NCI-H2081 (cell line): ENCODE measurements at regions not wholly inside any gene's neighbourhood (a gene's known extent, or its start where the extent isn't known, plus 50 kb on each side); places are given as distances from the start of the nearest gene placed in this dataset.
A peak's percentile ranks its signal among the peaks of the same experiment; 100 is the strongest.
"Not testable (repeated sequence)": the region's sequence is repeated elsewhere in the genome, so short reads cannot be mapped to it uniquely, and the experiment has no call there.

ENCODE experiments used
- DNase-seq, 2 experiments: peaks; one replicate each; lab custom pipeline; 2025; lab: John Stamatoyannopoulos, UW

DNA sequence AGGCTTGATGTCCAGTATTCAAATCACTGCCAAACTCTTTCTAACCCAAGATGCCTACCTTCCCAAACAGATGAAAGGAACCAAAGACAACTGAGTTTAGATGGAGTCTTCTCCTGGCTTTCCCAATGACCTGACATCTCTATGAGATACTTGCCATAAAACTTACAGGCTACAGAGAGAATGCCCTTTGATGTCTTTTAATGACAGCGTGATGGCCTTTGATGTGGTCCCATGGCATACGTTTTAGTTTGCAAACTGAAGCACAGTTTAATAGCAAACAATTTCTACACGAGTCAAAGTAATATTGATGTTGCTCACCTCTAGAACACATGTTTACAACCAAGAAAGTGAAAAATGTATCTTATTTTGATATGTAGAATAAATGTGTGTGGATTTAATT, 73.2 kb downstream of the ZIC4 start:
- no peak for DNase-seq

DNA sequence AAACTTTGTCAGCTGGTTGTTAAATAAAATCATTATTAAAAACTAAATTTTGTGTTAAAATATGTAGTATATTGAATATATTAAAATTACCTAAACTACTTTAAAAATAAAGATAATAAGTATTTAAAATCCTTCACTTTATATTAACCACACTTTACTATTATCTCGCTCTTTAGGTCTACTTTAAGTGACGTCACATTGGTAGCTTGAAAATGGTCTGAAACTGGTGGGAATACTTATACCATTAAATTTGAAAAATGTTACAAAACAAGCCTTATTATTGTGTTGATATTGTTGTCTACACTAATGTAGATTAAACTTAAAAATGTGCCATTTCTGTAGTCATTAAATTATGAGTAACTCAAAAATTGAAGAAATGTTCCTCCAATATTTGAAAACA, 77.6 kb downstream of the ZIC4 start:
- no peak for DNase-seq

DNA sequence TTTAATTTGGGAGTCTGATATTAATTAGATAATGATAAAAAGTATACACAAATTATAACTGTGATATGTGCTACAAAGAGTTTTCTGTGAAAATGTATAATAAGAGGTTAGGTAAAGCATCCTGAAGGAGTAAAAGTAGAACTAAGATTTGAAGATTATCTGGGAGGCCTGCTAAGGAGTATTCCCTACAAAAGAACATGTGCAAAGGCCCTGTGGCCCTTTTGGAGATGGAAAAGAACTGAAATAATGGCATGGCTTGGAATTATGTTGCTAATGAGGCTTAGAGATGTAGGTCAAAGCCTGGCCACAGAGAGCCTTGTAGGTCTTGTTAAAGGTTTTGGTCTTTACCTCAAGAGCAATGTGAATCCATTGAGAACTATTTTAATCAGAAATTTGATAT, 82.0 kb downstream of the ZIC4 start:
- no peak for DNase-seq

DNA sequence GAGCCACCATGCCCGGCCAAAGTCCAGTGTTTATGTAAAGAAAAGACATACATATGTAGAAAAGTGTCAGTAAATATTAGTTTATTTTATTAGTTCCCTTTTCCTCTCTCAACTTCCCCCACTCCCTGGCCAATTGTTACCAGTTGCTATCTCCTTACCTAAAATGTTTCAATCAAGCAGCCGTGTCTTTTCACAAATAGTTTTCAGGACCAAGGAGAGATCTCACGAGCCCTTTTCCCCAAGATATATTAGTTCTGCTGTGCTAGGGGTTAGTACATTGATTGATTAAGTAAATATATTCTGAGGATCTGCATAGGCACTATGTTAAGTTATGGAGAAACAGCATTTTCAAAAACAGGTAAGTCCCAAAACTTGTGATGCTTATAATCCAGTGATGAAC, 87.4 kb downstream of the ZIC4 start:
- DNase-seq: no peak

DNA sequence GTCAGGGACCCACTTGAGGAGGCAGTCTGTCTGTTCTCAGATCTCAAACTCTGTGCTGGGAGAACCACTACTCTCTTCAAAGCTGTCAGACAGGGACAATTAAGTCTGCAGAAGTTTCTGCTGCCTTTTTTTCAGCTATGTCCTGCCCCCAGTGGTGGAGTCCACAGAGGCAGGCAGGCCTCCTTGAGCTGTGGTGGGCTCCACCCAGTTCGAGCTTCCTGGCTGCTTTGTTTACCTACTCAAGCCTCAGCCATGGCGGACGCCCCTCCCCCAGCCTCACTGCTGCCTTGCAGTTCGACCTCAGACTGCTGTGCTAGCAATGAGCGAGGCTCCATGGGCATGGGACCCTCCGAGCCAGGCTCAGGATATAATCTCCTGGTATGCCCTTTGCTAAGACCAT, 89.3 kb downstream of the ZIC4 start:
- not testable (repeated sequence) for DNase-seq

DNA sequence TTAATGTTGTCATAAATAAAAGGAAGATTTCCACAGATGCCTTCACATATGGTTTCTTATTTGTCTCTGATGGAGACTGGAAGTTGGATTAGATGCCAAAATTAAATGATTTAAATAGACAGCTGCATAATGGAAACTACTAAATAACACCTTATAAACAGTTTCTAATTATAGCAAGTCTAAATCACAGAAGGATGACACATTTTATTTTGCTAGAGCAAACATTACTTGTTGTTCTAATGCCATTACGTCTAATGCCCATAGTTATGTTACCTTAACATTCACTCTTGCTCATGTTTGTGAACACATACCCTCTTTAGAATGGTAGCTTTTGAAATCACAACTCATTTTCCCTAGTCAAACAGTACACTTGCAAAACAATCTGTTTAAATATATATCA, 92.8 kb downstream of the ZIC4 start:
- DNase-seq: peak in 1 of 2 experiments; percentile 16

DNA sequence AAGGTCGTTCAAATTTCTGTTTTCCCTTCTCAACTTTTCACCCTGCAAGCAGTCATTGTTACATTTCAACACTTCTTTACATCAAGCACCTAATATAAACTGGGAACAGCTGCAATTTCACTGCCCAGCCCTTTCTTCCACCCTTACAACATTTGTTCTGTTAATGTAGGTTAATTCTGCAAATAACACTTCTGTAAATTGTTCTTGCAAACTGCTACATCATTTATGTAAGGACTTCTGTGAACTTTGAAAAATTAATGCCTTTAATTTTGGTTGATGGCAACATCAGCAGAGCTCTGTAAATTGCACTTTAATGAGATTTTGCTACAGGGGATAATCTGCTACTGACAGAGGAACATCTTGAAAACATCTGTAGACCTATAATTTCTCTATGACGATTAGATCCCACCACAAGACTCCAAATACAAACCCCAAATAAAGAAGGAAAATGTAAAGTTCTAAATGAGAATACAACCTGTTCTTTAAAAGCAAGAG, 93.5 kb downstream of the ZIC4 start:
- DNase-seq: no peak

DNA sequence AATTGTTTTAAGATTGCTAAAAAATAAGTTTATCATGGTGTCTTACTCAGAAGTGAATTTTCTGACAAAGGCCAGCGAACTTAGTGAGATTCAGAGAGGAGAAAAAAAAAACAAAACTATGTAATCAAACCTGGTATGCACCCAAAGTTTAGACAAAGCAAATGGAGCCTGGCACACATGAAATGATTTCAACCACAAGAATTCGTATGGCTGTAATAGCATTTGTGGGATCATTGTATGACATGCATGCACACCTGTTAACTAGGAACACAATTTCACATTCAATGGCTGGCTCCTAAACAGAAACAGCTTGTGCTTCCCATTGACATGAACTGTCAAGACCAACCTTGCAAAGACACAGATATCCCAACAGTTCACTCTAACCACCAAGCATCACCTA, 94.6 kb downstream of the ZIC4 start:
- no peak for DNase-seq

DNA sequence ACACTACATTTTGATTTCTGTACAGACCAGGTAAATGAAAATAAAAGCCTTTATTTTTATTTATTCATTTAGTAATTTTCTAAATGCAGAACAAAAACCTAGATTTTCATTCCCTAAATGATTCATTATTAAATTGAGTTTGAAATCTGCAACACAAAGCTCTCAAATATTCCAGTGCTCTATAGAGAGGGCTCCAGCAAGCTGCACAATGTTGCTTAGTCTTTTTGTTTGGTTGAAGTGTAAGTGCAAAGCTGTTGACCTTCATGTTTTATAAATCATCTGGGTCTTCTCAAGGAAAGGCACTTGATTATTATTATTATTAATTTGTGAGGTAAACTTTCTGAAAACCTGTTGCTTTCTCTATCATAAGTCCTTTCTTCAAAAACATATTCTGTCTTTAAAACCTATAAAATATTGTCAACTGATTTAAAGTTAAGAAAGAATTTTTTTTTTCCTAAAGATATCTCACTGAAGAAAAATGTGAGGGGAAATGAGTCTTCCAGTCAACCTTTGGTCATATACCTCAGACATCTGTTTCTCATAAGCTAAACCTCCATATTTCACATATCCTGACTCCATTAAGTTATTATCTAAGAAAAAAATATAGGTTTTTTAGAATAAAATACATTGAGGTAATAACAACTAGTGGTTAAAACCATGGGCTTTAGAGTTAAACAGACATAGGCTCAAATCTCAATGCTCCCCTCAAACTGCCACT, 100.7 kb downstream of the ZIC4 start:
- DNase-seq: no peak

DNA sequence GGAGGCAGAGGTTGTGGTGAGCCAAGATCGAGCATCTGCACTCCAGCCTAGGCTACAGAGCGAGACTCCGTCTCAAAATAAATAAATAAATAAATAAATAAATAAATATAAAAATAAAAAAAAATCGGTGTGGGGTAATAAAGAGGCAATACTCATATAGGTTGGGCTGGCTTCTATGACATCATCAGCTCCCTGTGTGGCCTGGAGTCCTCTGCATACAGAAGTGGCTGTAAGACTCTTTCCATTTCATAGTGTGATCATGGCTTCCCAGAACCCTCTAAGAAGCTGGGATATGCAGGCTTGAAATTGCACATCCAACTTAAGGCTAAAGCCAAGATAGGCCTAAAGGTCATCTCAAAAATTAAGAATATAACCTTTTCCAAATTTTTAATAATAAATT, 101.6 kb downstream of the ZIC4 start:
- DNase-seq: no peak

DNA sequence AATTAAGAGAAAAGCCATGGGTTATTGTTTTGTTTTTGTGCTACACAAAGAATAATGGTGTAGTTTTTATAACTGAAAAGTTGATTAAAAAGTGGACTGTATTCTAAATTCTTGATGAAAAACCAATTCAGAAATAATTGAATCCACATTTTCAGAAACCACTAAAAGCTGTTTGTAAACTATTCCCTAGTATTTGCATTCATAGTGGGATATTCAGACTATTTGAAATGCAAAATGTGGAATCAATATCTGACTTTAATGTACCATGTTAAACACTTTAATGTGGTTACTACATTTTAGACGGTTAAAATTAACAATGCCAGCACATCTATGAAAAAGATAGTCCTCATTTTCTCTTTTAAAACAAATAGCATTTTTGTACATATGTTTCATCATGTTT, 104.6 kb downstream of the ZIC4 start:
- DNase-seq: no peak

DNA sequence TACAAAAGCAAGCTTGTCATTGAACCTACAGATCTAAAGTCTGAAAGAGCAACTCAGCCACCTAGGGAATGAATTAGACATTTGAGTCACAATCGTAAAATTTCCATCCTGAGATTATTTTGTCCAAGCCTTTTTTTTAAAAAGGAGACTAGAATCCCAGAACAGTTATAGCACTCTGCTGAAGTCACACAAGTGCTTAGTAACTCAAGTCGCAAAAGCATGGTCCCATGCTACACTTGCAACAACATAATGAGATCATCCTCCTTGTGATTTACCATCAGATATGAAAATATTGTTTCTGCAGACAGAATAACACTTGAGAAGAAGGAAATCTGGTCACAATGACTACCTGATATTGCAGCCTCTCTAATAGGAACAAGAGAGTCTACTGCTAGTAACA, 106.7 kb downstream of the ZIC4 start:
- no peak for DNase-seq

DNA sequence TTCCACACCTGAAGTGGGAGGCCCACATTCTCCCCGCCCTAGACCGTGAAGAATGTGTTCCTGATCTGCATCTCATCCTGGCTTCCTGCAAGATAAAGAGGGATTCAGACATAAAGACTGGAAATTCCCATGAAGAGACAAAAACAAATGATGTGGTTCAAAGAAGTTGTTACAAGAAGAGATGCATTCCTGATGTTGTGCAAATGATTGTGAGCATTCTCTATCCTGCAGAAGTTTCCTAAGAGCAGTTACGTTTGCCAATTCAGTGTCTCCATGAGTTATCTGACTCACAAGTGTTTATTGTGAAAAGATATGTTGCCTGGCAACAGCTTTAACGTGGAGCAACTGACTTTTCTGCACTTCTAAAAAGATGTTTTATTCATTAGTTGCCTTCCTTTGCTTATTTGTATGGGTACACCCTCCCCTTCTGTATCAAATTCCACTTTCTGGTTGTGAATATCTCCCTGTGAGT, 107.8 kb downstream of the ZIC4 start:
- no peak for DNase-seq

DNA sequence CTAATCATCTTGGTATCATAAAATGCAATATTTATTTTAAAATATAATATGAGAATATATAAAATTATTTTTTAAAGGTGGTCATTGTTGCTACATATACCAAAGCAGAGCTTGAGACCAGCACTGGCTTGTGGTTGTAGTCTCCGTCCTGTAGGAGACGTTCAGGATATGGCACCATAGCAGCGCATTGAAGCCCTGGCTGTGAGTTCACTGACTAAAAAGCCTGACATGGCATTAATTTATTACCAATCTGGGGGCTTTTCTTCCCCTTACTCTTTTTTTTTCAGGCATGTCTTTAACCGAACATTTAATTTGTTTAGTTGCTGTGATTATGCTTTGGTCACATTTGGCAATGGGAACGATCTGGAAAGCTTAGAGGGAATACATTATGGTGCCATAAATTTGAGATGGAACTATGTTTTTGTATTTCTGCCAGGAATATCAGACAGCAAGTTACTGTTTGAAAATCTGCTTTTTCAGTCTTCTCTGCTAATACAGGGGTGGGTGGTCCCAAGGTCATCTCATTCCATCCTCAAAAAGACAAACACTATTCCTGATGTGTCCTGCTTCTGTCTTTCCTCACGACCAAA, 108.5 kb downstream of the ZIC4 start:
- DNase-seq: no peak

DNA sequence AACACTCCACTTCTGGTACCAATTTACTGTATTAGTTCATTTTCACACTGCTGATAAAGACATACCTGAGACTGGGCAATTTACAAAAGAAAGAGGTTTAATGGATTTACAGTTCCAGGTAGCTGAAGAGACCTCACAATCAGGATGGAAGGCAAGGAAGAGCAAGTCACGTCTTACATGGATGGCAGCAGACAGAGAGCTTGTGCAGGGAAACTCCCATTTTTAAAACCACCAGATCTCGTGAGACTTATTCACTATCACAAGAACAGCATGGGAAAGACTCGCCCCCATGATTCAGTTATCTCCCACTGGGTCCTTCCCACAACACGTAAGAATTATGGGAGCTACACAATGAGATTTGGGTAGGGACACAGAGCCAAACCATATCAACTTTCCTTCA, 119.0 kb downstream of the ZIC4 start:
- not testable (repeated sequence) for DNase-seq

DNA sequence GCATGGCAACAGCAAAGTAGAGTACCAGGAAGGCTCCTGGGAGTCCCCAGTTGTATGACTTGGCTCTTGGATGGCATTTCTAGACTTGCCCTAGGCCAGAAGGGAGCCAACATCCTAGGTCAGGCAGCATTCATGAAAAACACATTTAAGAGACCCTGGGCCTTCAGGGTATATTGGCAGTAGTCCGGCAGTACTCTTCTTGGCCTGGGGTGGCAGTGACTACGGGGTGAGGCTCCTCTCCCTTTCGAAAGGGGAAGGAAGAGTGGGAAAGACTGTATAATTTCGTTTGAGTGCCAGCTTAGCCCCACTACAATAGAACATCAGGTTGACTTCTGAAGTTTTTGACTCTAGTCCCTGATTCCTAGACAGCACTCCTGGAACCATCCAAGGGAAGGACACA, 136.4 kb downstream of the ZIC4 start:
- no peak for DNase-seq

DNA sequence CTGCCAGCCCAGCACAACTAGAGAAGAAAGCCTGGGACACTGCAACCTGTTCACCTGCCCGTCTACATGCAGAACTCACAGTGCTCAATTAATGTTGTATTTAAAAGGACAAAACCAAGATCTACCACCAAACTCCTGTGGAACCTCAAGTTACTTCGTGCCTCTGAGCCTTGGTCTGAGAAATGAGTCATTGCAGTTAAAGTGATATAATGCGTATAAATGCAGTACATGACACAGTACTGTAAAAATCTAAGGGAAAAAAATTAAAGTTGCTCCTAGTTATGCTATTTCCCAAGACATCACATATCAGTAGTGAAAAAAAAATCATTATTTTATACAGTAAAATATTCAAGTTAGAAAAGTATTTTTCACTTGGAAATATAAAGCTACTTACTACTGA, 138.9 kb downstream of the ZIC4 start:
- no peak for DNase-seq

DNA sequence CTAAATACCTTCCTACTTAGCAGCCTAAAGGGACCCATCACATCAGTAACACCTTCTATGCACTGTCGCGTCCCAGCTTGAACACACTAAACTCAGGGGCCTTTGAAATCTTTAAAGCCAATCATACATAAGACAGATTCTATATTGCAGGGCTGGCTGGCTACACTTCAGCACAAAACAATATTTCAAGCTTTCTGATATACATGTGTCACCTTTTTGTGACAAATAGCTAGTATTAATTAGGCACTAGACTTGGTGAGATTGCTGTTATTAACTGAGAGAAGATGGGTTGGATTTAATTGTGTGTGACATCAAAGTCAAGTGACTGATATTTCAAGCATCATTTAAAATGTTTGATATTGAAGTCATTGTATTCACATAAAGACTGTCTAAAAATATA, 148.4 kb downstream of the ZIC4 start:
- no peak for DNase-seq

DNA sequence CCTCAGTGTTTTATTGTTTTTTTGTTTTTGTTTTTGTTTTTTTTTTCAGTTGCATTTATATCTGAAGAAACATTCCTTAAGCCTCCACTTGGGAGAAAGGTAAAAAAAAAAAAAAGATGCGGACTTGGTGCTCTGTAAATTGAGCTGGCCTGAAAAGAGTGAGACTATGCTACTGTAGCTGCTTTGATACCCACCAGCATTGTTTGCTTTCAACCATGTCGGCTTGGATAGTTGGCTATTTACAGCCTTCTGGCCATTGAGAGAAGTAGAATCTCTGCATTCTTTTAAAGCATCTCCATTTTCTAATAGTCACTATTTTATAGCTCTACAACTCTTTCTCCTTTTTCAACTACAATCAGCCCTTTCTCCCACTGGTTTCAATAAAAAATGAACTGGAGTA, 149.6 kb downstream of the ZIC4 start:
- no peak for DNase-seq

DNA sequence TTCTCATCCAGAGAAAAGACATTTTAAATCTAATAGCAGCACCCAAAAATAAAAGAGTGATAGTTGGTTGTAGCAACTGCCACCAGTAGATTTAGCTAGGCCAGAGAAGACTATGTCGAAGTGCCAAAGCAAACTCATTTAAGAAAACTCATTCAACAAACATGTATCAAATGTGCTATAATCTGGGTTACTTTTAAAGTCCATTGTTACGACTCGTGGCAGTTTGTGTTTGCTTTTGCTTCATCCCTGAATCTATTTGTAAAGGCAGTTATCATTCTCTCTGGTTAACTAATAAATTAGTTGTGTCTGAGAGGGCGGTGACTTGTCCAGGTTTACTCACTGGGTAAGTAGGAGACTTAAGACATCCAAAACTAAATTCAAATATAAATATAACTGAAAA, 159.4 kb downstream of the ZIC4 start:
- no peak for DNase-seq

DNA sequence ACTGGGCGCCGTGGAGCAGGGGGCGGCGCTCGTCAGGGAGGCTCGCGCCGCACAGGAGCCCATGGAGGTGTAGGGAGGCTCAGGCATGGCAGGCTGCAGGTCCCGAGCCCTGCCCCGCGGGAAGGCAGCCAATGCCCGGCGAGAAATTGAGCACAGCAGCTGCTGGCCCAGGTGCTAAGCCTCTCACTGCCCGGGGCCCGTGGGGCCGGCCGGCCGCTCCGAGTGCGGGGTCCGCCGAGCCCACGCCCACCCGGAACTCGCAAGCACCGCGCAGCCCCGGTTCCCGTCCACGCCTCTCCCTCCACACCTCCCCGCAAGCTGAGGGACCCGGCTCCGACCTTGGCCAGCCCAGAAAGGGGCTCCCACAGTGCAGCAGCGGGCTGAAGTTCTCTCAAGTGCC, 160.7 kb downstream of the ZIC4 start:
- DNase-seq: not testable (repeated sequence)

DNA sequence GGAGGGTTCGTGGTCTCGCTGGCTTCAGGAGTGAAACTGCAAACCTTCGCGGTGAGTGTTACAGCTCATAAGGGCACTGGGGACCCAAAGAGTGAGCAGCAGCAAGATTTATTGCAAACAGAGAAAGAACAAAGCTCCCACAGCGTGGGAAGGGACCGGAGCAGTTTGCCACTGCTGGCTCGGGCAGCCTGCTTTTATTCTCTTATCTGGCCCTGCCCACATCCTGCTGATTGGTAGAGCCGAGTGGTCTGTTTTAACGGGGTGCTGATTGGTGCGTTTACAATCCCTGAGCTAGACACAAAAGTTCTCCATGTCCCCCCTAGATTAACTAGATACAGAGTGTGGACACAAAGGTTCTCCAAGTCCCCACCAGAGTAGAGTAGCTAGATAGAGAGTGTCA, 161.3 kb downstream of the ZIC4 start:
- DNase-seq: not testable (repeated sequence)

DNA sequence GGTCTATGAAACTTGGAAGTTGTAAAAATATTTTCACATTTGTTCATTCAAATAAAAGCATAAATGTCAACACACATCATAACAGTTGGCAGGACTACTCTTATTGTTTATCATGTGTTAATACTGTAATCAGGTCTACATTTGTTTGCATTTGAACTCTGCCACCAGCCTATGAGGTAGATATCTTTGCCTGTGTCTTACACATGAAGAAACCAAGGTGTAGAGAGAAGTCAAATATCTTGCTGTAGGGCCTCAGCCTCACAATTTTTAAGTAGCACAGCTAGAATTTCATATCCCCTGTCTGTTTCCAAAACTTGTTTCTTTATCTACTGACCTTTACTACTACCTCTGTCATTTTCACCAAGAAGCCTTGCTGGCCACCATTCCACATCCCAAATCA, 161.9 kb downstream of the ZIC4 start:
- DNase-seq: no peak

DNA sequence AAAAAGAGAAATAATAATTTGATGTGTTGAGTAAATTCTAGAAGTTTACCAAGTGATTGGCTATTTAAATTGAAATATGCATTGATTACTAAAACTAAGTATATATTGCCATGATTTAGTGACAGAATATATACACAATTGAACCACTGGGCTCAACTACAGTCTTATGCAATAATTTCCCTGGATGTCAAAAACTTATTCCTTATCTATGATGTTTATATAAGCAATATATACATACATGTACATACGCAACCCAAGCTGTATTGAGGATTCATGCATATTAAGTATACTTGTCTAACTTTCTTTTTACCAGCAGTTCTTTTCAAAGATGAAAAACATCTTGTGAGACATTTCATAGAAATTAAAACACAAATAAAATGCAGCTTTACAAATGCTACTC, 165.8 kb downstream of the ZIC4 start:
- no peak for DNase-seq
